Heart right ventricle (tissue), 16 donors: ENCODE measurements at regions not wholly inside any gene's neighbourhood (a gene's known extent, or its start where the extent isn't known, plus 50 kb on each side); places are given as distances from the start of the nearest gene placed in this dataset.

ENCODE experiments used
- ATAC-seq, 8 donors: fragments of 200-7000 bp; cut with Tn5 transposase; one replicate each; pipeline ENCODE4 v1.9.1; 2020; ENCODE audit warnings: mild to moderate bottlenecking in 8 of 8, moderate library complexity in 8 of 8, moderate number of reproducible peaks in 1 of 8
- DNase-seq, 2 donors: peaks; one replicate each; pipeline ENCODE4 v3.0.0-alpha.2; 2020
- H3K27ac ChIP-seq, 10 donors: fragments of 200-600 bp; sonication (generic) in 2 of 10; one replicate each; pipeline versions ENCODE4 v1.5.0 to v1.8.0; 2020 to 2022; ENCODE audit warnings: mild to moderate bottlenecking in 3 of 10
- H3K27me3 ChIP-seq, 7 donors: fragments of 200-600 bp; one replicate each; pipeline ENCODE4 v1.8.0; 2021 to 2022; ENCODE audit warnings: mild to moderate bottlenecking in 2 of 7
- H3K36me3 ChIP-seq, 9 donors: fragments of 200-600 bp; sonication (generic) in 1 of 9; one replicate each; pipeline versions ENCODE4 v1.5.0 to v1.8.0; 2020 to 2022; ENCODE audit warnings: mild to moderate bottlenecking in 2 of 9
- H3K4me1 ChIP-seq, 9 donors: fragments of 200-600 bp; sonication (generic) in 1 of 9; one replicate each; pipeline versions ENCODE4 v1.5.0 to v1.8.0; 2020 to 2022; ENCODE audit warnings: mild to moderate bottlenecking in 4 of 9
- H3K4me3 ChIP-seq, 10 donors: fragments of 200-600 bp; sonication (generic) in 2 of 10; one replicate each; pipeline versions ENCODE4 v1.5.0 to v1.8.0; 2020 to 2022; ENCODE audit warnings: mild to moderate bottlenecking in 7 of 10, moderate library complexity in 2 of 10
- H3K9me3 ChIP-seq, 11 donors: fragments of 200-600 bp in 10 of 11; sonication (generic) in 2 of 11; one replicate each; pipeline versions ENCODE4 v1.5.0 to v1.8.0; 2013 to 2022; ENCODE audit warnings: mild to moderate bottlenecking in 2 of 11, control low read depth in 1 of 11, moderate library complexity in 1 of 11
- WGBS, 2 donors: extraction: QIAGEN DNeasy Blood & Tissue Kit; methylation state at CpG; one replicate each; pipeline ENCODE4 v1.1.7; 2013; ENCODE audit warnings: inconsistent platforms in 1 of 2; 5-methylcytosine and 5-hydroxymethylcytosine counted together
- intact Hi-C, 10 donors: fragments of 100-400 bp; cut with DNase I; formaldehyde crosslinking; loops; one replicate each; pipeline versions ENCODE4 v1.11.1 to v1.14.2; 2022
- TF ChIP-seq, protein P1 (sequence below), 9 donors: fragments of 200-600 bp; sonication (generic) in 2 of 9; IDR thresholded peaks; one replicate each; pipeline versions ENCODE4 v1.5.0 to v1.8.0; 2021 to 2022; ENCODE audit warnings: antibody characterized with exemption in 9 of 9, mild to moderate bottlenecking in 5 of 9, moderate library complexity in 1 of 9
- donor health status: Arrhythmogenic right ventricular cardiomyopathy.
- donor health status: ischemic (EF 13 %, LVEDD 7.1; RV severe dilation, severe dysfunction).
- donor health status: healthy with polysubstance abuse.
- donor health status: DM: no; HTN: yes; CAD: no.
- donor health status: DM: no; HTN: no; CAD: no.
- donor health status: ischemic (EF 25% LVEDD 6.9; RV normal size, moderate dysfunction).
- donor health status: ischemic (EF 25% LVEDD 5.7; RV mildly dilated, moderate dysfunction).
- donor health status: healthy.
- donor health status: DM: yes; HTN: yes; CAD: no.
- donor health status: Ischemic cardiomyopathy.
- donor health status: ischemic (EF 35%, LVEDD 5.7; RV mildly dilated, moderate dysfunction).
- donor health status: nonischemic (EF 11% LVEDD 7.7; RV severe dilation, severe dysfunction).
- donor health status: DM: yes; HTN: yes; CAD: no.
- donor health status: PGD.
- donor health status: ischemic (EF 29% LVEDD 5.4; RV normal size, mild dysfunction).
- donor health status: nonischemic (EF 23%, LVEDD 6.1; RV moderate dilation, normal function).

DNA sequence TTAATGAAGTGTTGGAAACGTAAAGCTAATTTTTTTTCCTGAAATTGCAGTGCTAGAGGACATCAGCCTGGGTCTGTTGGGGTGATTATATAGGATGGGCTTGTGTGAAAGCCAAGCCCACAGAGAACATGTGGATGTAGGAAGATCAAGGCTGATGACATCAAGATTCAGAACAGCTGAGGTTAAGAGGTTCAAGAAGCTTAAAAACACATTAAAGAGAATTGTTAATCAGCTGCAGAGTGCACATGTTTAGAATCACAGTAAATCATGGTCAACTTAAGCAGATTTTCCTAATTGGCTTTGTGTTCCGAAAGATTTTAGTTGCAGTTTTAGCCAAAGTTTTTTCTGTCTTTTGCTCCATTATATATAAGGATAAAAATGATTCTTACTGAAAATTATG lies 87.9 kb upstream of the PRICKLE1 start:
- ATAC-seq = no peak
- Histone ChIP-seq H3K4me1 (peaks cover 0 to 11% (median 6%) of the 10 kb centered on the region in 9 donors), H3K27ac (no peak overlapping the region), H3K36me3 (no peaks in the 10 kb centered on the region), H3K9me3 (no peaks in the 10 kb centered on the region), H3K4me3 (no peak overlapping the region), H3K27me3 (no peaks in the 10 kb centered on the region)
- TF ChIP-seq, protein P1, sequence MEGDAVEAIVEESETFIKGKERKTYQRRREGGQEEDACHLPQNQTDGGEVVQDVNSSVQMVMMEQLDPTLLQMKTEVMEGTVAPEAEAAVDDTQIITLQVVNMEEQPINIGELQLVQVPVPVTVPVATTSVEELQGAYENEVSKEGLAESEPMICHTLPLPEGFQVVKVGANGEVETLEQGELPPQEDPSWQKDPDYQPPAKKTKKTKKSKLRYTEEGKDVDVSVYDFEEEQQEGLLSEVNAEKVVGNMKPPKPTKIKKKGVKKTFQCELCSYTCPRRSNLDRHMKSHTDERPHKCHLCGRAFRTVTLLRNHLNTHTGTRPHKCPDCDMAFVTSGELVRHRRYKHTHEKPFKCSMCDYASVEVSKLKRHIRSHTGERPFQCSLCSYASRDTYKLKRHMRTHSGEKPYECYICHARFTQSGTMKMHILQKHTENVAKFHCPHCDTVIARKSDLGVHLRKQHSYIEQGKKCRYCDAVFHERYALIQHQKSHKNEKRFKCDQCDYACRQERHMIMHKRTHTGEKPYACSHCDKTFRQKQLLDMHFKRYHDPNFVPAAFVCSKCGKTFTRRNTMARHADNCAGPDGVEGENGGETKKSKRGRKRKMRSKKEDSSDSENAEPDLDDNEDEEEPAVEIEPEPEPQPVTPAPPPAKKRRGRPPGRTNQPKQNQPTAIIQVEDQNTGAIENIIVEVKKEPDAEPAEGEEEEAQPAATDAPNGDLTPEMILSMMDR (IDR thresholded peaks at IDR 0.05) = no peak
- DNase-seq = no peak
- intact Hi-C loops = no loop called here
- WGBS, 2 donors = 90 to 94% methylated on average over 2 of the region's 2 CpGs

DNA sequence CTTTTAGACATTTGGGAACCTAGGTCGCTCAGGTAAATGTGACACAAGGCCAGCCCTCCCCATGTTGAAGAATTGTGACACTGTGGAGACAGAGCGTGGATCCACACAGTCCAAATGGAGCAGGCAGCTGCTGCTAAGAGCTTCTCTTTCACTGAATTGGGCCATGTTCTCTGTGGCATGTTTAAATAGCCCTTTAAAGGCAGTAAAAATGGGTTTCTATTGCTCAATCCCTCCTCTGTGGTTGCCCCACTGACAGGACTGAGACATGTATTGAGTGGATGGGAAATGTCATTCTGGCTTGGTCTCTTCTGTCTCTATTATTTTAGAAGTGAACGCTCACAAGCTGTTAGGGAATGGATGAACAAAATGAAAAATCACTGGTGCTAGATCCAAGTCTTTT lies 84.0 kb upstream of the PRICKLE1 start:
- TF ChIP-seq, protein P1 (IDR thresholded peaks at IDR 0.05) = no peak
- Histone ChIP-seq H3K9me3 (no peaks in the 10 kb centered on the region), H3K4me1 (peaks cover 0 to 8% (median 0%) of the 10 kb centered on the region in 9 donors), H3K27ac (no peak overlapping the region), H3K36me3 (no peaks in the 10 kb centered on the region), H3K27me3 (no peaks in the 10 kb centered on the region), H3K4me3 (no peak overlapping the region)
- DNase-seq = no peak
- 87 to 96% methylated on average over 3 of the region's 3 CpGs for WGBS, 2 donors
- intact Hi-C loops = no loop called here
- no peak for ATAC-seq

DNA sequence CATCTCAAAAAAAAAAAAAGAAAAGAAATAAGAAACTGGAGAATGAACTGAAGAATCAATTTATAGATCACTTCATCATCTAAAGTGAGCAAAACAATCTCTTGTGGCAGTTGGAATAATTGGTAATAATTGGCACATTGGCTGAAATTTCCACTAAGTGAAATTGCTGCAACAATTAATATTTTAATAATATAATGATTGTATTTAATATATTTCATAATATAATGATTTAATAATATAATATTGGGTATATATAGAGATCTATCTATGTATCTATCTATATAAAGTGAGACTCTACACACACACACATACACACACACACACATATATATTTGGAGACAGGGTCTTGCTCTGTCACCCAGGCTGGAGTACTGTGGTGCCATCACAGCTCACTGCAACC lies 81.2 kb upstream of the PRICKLE1 start:
- peaks cover 0 to 8% (median 0%) of the 10 kb centered on the region in 9 donors for H3K4me1 ChIP-seq
- no peaks in the 10 kb centered on the region for H3K27me3 ChIP-seq
- H3K4me3 ChIP-seq = no peak overlapping the region
- DNase-seq = no peak
- intact Hi-C loops = no loop called here
- TF ChIP-seq, protein P1 (IDR thresholded peaks at IDR 0.05) = no peak
- no peaks in the 10 kb centered on the region for H3K9me3 ChIP-seq
- no peaks in the 10 kb centered on the region for H3K36me3 ChIP-seq
- H3K27ac ChIP-seq = no peak overlapping the region
- ATAC-seq = no peak

DNA sequence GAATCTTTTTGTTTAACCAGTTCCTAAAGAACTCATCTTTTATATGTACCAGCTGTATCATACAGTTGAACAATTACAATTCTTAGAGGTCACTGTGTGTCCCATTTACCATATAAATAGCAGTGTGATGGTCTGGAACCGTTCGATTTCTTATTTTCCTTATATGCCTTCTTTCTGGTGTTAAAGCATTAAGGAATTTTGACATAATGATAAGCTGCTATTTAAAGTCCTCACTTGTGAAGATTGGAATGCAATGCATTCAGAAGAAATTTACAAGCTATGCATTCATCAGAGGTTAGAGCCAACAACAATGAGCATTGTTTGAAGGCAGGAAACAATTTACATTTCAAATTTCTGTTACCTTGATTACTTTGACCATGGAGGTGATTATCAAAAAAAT lies 80.0 kb upstream of the PRICKLE1 start:
- WGBS, 2 donors = 12 to 17% methylated on average over 2 of the region's 2 CpGs
- H3K9me3 ChIP-seq = no peaks in the 10 kb centered on the region

More for the DNA sequence above, 80.0 kb upstream of the PRICKLE1 start:
- DNase-seq (no peak), ATAC-seq (no peak)
- Histone ChIP-seq H3K36me3 (no peaks in the 10 kb centered on the region), H3K27me3 (no peaks in the 10 kb centered on the region), H3K27ac (no peak overlapping the region), H3K4me3 (no peak overlapping the region), H3K4me1 (peaks cover 0 to 8% (median 0%) of the 10 kb centered on the region in 9 donors)
- intact Hi-C loops = no loop called here
- TF ChIP-seq, protein P1 (IDR thresholded peaks at IDR 0.05) = no peak
